SIG-M5 treated with dmso at 0.1 percent for 504 hours (cell line): ENCODE measurements at regions not wholly inside any gene's neighbourhood (a gene's known extent, or its start where the extent isn't known, plus 50 kb on each side); places are given as distances from the start of the nearest gene placed in this dataset.

ENCODE experiments used
- DNase-seq: peaks from one replicate; lab custom pipeline; 2025; ENCODE audit not compliant: unreplicated experiment; lab: John Stamatoyannopoulos, UW

GRCh38 chr16:54687043-54687899, 243.4 kb upstream of the IRX5 start:
- DNase-seq: no peak

- DNase-seq: no peak
Observed at GRCh38 chr16:54685682-54686081, 245.0 kb upstream of the IRX5 start.

GRCh38 chr16:54679531-54679930, 251.1 kb upstream of the IRX5 start:
- no peak for DNase-seq

GRCh38 chr16:54677308-54677950, 253.2 kb upstream of the IRX5 start:
- DNase-seq: no peak

GRCh38 chr16:54673313-54673712, 257.4 kb upstream of the IRX5 start:
- no peak for DNase-seq

- no peak for DNase-seq
Observed at GRCh38 chr16:54672500-54672899, 258.2 kb upstream of the IRX5 start.

GRCh38 chr16:54657709-54658102, 273.0 kb upstream of the IRX5 start:
- DNase-seq: no peak

- no peak for DNase-seq
Observed at GRCh38 chr16:54657058-54657708, 273.5 kb upstream of the IRX5 start.

GRCh38 chr16:54655121-54655590, 275.5 kb upstream of the IRX5 start:
- no peak for DNase-seq

- DNase-seq: no peak
Observed at GRCh38 chr16:54654429-54654828, 276.2 kb upstream of the IRX5 start.

- no peak for DNase-seq
Observed at GRCh38 chr16:54652201-54652770, 278.4 kb upstream of the IRX5 start.

- DNase-seq: peak; percentile 18
Observed at GRCh38 chr16:54651440-54652195, 279.0 kb upstream of the IRX5 start.

- DNase-seq: no peak
Observed at GRCh38 chr16:54649876-54650275, 280.8 kb upstream of the IRX5 start.

- DNase-seq: no peak
Observed at GRCh38 chr16:54648575-54648974, 282.1 kb upstream of the IRX5 start.

GRCh38 chr16:54647725-54648221, 282.9 kb upstream of the IRX5 start:
- no peak for DNase-seq

GRCh38 chr16:54647216-54647615, 283.4 kb upstream of the IRX5 start:
- DNase-seq: no peak

- no peak for DNase-seq
Observed at GRCh38 chr16:54645345-54645744, 285.3 kb upstream of the IRX5 start.

GRCh38 chr16:54636221-54636793, 294.4 kb upstream of the IRX5 start:
- DNase-seq: no peak

GRCh38 chr16:54633943-54634362, 296.7 kb upstream of the IRX5 start:
- DNase-seq: no peak
